ENCODE measurements at regions not wholly inside any gene's neighbourhood (a gene's known extent, or its start where the extent isn't known, plus 50 kb on each side); places are given as distances from the start of the nearest gene placed in this dataset.

DNA sequence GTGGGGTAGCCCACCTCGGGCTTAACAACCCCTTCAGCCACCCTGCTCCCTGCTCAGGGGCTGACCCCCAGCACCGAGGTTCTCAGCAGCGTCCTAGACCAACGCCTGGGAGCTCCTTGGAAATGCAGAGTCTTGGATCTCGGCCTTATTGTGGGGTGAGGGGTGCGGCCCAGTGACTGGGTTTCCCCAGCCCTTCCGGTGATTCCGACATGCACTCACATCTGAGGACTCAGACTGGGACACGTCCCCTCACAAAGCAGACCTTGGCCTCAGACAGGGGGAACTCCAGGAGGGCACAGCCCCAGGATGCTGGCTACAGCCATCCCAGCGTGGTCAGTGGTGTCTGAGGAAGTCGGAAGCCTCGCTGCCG, 117.7 kb downstream of the RFLNA start:
- TF ChIP-seq, protein P1, sequence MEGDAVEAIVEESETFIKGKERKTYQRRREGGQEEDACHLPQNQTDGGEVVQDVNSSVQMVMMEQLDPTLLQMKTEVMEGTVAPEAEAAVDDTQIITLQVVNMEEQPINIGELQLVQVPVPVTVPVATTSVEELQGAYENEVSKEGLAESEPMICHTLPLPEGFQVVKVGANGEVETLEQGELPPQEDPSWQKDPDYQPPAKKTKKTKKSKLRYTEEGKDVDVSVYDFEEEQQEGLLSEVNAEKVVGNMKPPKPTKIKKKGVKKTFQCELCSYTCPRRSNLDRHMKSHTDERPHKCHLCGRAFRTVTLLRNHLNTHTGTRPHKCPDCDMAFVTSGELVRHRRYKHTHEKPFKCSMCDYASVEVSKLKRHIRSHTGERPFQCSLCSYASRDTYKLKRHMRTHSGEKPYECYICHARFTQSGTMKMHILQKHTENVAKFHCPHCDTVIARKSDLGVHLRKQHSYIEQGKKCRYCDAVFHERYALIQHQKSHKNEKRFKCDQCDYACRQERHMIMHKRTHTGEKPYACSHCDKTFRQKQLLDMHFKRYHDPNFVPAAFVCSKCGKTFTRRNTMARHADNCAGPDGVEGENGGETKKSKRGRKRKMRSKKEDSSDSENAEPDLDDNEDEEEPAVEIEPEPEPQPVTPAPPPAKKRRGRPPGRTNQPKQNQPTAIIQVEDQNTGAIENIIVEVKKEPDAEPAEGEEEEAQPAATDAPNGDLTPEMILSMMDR (conservative IDR thresholded peaks at IDR 0.05; ENCODE audit: low read depth, low read length), result no peak
- TF ChIP-seq FOS (IDR thresholded peaks at IDR 0.05; ENCODE audit: low read depth, low read length), result no peak
- no peak for TF ChIP-seq RFX5 (IDR thresholded peaks at IDR 0.05; ENCODE audit: low read depth, low read length)
- no peak for TF ChIP-seq POLR2A (IDR thresholded peaks at IDR 0.05; ENCODE audit: low read depth, low read length)

Data from IMR-90 (cell line).